H9 (cell line): ENCODE measurements at regions not wholly inside any gene's neighbourhood (a gene's known extent, or its start where the extent isn't known, plus 50 kb on each side); places are given as distances from the start of the nearest gene placed in this dataset.
A peak's percentile ranks its signal among the peaks of the same experiment; 100 is the strongest.

Experiments used
- DNase-seq: peaks from one replicate; pipeline ENCODE4 v3.0.0-alpha.2; 2017
- H2AFZ ChIP-seq: one replicate; pipeline ENCODE4 v1.6.1; 2013; ENCODE audit warnings: mild to moderate bottlenecking, low read length, control low read depth, moderate library complexity
- H2AK5ac ChIP-seq: 2 replicates; pipeline ENCODE4 v1.6.1; 2013; ENCODE audit warnings: low read length, control low read depth, mixed read lengths; ENCODE audit not compliant: insufficient read length
- H2BK120ac ChIP-seq: one replicate; pipeline ENCODE4 v1.6.1; 2013; ENCODE audit warnings: low read depth, mild to moderate bottlenecking, low read length, control low read depth, inconsistent platforms; ENCODE audit not compliant: poor library complexity, severe bottlenecking
- H2BK12ac ChIP-seq: 2 replicates; pipeline ENCODE4 v1.6.1; 2013; ENCODE audit warnings: low read length, control low read depth, mixed read lengths, low read depth; ENCODE audit not compliant: insufficient read length
- H2BK15ac ChIP-seq: 2 replicates; pipeline ENCODE4 v1.6.1; 2013; ENCODE audit warnings: low read depth, low read length, control low read depth
- H2BK20ac ChIP-seq: one replicate; pipeline ENCODE4 v1.6.1; 2013; ENCODE audit warnings: low read depth, mild to moderate bottlenecking, low read length, control low read depth, inconsistent platforms; ENCODE audit not compliant: poor library complexity, severe bottlenecking
- H2BK5ac ChIP-seq: 2 replicates; pipeline ENCODE4 v1.6.1; 2013; ENCODE audit warnings: low read length, control low read depth, mixed read lengths; ENCODE audit not compliant: insufficient read length
- H3K14ac ChIP-seq: 2 replicates; pipeline ENCODE4 v1.6.1; 2013; ENCODE audit warnings: low read length, control low read depth; ENCODE audit not compliant: insufficient read depth
- H3K18ac ChIP-seq: 2 replicates; pipeline ENCODE4 v1.6.1; 2013; ENCODE audit warnings: low read depth, mild to moderate bottlenecking, mixed read lengths, low read length, control low read depth; ENCODE audit not compliant: insufficient read length
- H3K23ac ChIP-seq: 2 replicates; pipeline ENCODE4 v1.6.1; 2013; ENCODE audit warnings: low read length, control low read depth, mixed read lengths, low read depth; ENCODE audit not compliant: insufficient read length
- H3K23me2 ChIP-seq: 2 replicates; pipeline ENCODE4 v1.6.1; 2013; ENCODE audit warnings: low read depth, mild to moderate bottlenecking, mixed read lengths, low read length, control low read depth; ENCODE audit not compliant: insufficient read length, poor library complexity, severe bottlenecking
- H3K27ac ChIP-seq: 2 replicates; pipeline ENCODE4 v1.5.1; 2013; ENCODE audit warnings: low read length, control low read depth, mixed read lengths, low read depth; ENCODE audit not compliant: insufficient read length
- H3K27me3 ChIP-seq: 2 replicates; pipeline ENCODE4 v1.6.1; 2013; ENCODE audit warnings: low read length, control low read depth, inconsistent platforms; ENCODE audit not compliant: insufficient read depth
- H3K4ac ChIP-seq: 2 replicates; pipeline ENCODE4 v1.6.1; 2013; ENCODE audit warnings: low read depth, mild to moderate bottlenecking, control low read depth, inconsistent platforms, low read length, moderate library complexity
- H3K4me1 ChIP-seq: 2 replicates; pipeline ENCODE4 v1.6.1; 2013; ENCODE audit warnings: low read length, control low read depth, inconsistent platforms; ENCODE audit not compliant: insufficient read depth
- H3K4me2 ChIP-seq: 2 replicates; pipeline ENCODE4 v1.6.1; 2013; ENCODE audit warnings: low read length, control low read depth, mixed read lengths; ENCODE audit not compliant: insufficient read length, insufficient read depth
- H3K56ac ChIP-seq: 2 replicates; pipeline ENCODE4 v1.6.1; 2013; ENCODE audit warnings: low read depth, mild to moderate bottlenecking, mixed read lengths, low read length, control low read depth; ENCODE audit not compliant: insufficient read length
- H3K79me1 ChIP-seq: 2 replicates; pipeline ENCODE4 v1.6.1; 2013; ENCODE audit warnings: low read depth, mild to moderate bottlenecking, moderate library complexity, low read length, control low read depth, inconsistent platforms; ENCODE audit not compliant: insufficient read depth, poor library complexity, severe bottlenecking
- H3K79me2 ChIP-seq: 2 replicates; pipeline ENCODE4 v1.6.1; 2013; ENCODE audit warnings: low read length, control low read depth, inconsistent platforms; ENCODE audit not compliant: insufficient read depth
- H3K9ac ChIP-seq: 2 replicates; pipeline ENCODE4 v1.6.1; 2013; ENCODE audit warnings: low read length, control low read depth, mixed read lengths; ENCODE audit not compliant: insufficient read length; ENCODE audit errors: extremely low read depth
- H3K9me3 ChIP-seq: one replicate; pipeline ENCODE4 v1.6.1; 2013; ENCODE audit warnings: low read depth, low read length, inconsistent platforms; ENCODE audit not compliant: control insufficient read depth
- H3T11ph ChIP-seq: one replicate; pipeline ENCODE4 v1.6.1; 2013; ENCODE audit warnings: mild to moderate bottlenecking, low read length, control low read depth, inconsistent platforms
- H4K20me1 ChIP-seq: one replicate; pipeline ENCODE4 v1.6.1; 2013; ENCODE audit not compliant: control insufficient read depth, insufficient read length, insufficient read depth
- H4K5ac ChIP-seq: 2 replicates; pipeline ENCODE4 v1.6.1; 2013; ENCODE audit warnings: low read depth, mild to moderate bottlenecking, mixed read lengths, low read length, control low read depth; ENCODE audit not compliant: insufficient read length
- H4K8ac ChIP-seq: replicated peaks from 2 replicates; pipeline ENCODE4 v1.6.1; 2013; ENCODE audit warnings: low read length, control low read depth, mixed read lengths, low read depth; ENCODE audit not compliant: insufficient read length
- H4K91ac ChIP-seq: 2 replicates; pipeline ENCODE4 v1.6.1; 2013; ENCODE audit warnings: low read depth, mild to moderate bottlenecking, moderate library complexity, mixed read lengths, low read length, control low read depth; ENCODE audit not compliant: insufficient read length
- H3K27ac Mint-ChIP-seq, 3 experiments: 2 replicates in 2 of 3; 3 replicates in 1 of 3; pipeline ENCODE4 v1.8.0; 2020 to 2021; ENCODE audit warnings: mixed read lengths in 3 of 3, mild to moderate bottlenecking in 1 of 3, moderate library complexity in 1 of 3
- H3K27me3 Mint-ChIP-seq: 2 replicates; pipeline ENCODE4 v1.8.0; 2021; ENCODE audit warnings: low read depth, mild to moderate bottlenecking, moderate library complexity, mixed read lengths
- H3K36me3 Mint-ChIP-seq, 3 experiments: 2 replicates in 2 of 3; 3 replicates in 1 of 3; pipeline ENCODE4 v1.8.0; 2020 to 2021; ENCODE audit warnings: low read depth in 3 of 3, mixed read lengths in 3 of 3; ENCODE audit not compliant: insufficient read depth in 1 of 3
- H3K4me1 Mint-ChIP-seq, 2 experiments: 2 replicates each; pipeline ENCODE4 v1.8.0; 2020; ENCODE audit warnings: mixed read lengths in 2 of 2
- H3K4me3 Mint-ChIP-seq, 2 experiments: 2 replicates in 1 of 2; 3 replicates in 1 of 2; pipeline ENCODE4 v1.8.0; 2020 to 2021; ENCODE audit warnings: mild to moderate bottlenecking in 2 of 2, mixed read lengths in 2 of 2, moderate library complexity in 1 of 2
- H3K9me3 Mint-ChIP-seq, 2 experiments: 2 replicates in 1 of 2; 3 replicates in 1 of 2; pipeline ENCODE4 v1.8.0; 2020; ENCODE audit warnings: mild to moderate bottlenecking in 2 of 2, mixed read lengths in 2 of 2, moderate library complexity in 1 of 2
- CTCF ChIP-seq: fragments of 200-600 bp; sonication (generic); conservative IDR thresholded peaks from 3 replicates; pipeline ENCODE4 v1.8.0; 2021; ENCODE audit warnings: antibody characterized with exemption, mild to moderate bottlenecking
- WGBS: extraction: QIAGEN DNeasy Blood & Tissue Kit; methylation state at CpG from one replicate; pipeline ENCODE4 v1.1.7; 2013; ENCODE audit warnings: missing lambda C conversion rate, low lambda C conversion rate, mixed read lengths; ENCODE audit not compliant: insufficient read length; ENCODE audit errors: extremely low coverage; 5-methylcytosine and 5-hydroxymethylcytosine counted together

DNA sequence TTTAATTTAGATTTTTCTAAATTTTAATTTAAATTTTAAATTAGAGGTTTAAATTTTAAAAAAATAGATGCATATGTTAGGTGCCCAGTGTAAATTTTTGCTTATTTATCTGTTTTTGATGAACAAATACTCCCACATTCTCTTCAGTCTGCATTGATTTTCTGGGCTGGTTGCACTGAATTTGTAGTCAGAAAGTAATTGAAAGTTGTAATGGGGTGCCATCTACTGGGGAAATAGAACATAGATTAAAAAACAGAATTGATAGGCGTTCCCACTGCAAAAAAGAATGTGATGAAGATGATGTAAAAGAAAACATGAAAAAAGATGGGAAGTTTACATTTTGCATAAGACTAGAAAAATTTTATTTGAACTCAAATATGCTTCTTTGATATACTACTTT, 51.7 kb upstream of the CCDC85A start:
- Histone ChIP-seq H4K20me1 (no peaks in the 10 kb centered on the region), H3K23ac (no peak overlapping the region), H3K23me2 (no peaks in the 10 kb centered on the region), H3K4me1 (no peaks in the 10 kb centered on the region), H3T11ph (no peak overlapping the region), H2BK15ac (no peak overlapping the region), H3K4me2 (no peak overlapping the region), H3K4ac (no peak overlapping the region), H2BK12ac (no peak overlapping the region), H3K79me2 (0 out of 2 replicates have a peak, but pooled peaks cover 1% of the 10 kb centered on the region), H4K91ac (no peak overlapping the region), H4K5ac (no peak overlapping the region), H3K27ac (no peak overlapping the region), H2AK5ac (no peak overlapping the region), H2BK120ac (no peak overlapping the region), H3K9ac (no peak overlapping the region), H2BK20ac (no peak overlapping the region), H3K18ac (no peak overlapping the region), H3K27me3 (no peaks in the 10 kb centered on the region), H3K14ac (no peak overlapping the region), H4K8ac (no peak overlapping the region), H3K9me3 (no peaks in the 10 kb centered on the region), H3K56ac (no peak overlapping the region), H2AFZ (no peak overlapping the region), H2BK5ac (no peak overlapping the region), H3K79me1 (peaks cover 6% of the 10 kb centered on the region)
- peaks cover 0 to 19% of the 10 kb centered on the region in 2 experiments; a peak in 3 of 4 replicates for H3K4me1 Mint-ChIP-seq
- H3K36me3 Mint-ChIP-seq, result peaks cover 0 to 9% (median 8%) of the 10 kb centered on the region in 3 experiments; a peak in 5 of 7 replicates
- no peak for DNase-seq
- H3K27ac Mint-ChIP-seq, result 0 out of 7 replicates have a peak overlapping the region, but pooled peaks of 1 of the 3 experiments have one; percentile 2
- no CpG with 5 or more reads among the region's 1 CpG for WGBS
- peak; percentile 78 for TF ChIP-seq CTCF
- no peak overlapping the region for H3K4me3 Mint-ChIP-seq
- peaks cover 6 to 8% of the 10 kb centered on the region in 2 experiments; a peak in 4 of 5 replicates for H3K9me3 Mint-ChIP-seq
- no peaks in the 10 kb centered on the region; the same call in 1 of the 2 replicates for H3K27me3 Mint-ChIP-seq
